ENCODE measurements at regions not wholly inside any gene's neighbourhood (a gene's known extent, or its start where the extent isn't known, plus 50 kb on each side); places are given as distances from the start of the nearest gene placed in this dataset.

DNA sequence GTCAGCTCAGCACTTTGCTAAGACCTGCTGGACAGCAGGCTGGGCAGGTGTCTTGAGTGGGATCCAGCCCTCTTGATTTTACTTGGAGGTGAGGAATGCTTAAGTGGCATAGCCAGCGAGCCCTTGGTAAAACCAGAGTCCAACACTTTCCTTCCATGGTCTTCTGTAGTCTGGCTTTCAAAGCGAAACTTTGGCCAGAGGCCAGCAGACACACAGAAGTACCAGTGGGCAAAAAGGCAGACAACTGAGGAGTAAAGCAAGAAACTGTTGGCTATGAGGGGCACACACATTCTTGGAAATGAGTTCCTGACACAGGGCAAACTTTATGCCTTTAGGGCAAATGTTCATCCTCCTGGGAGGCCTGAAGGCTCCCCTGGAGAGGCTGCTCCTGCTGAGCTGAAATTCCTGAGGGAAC lies 281.0 kb upstream of the POU3F1 start:
- no peak for DNase-seq

DNA sequence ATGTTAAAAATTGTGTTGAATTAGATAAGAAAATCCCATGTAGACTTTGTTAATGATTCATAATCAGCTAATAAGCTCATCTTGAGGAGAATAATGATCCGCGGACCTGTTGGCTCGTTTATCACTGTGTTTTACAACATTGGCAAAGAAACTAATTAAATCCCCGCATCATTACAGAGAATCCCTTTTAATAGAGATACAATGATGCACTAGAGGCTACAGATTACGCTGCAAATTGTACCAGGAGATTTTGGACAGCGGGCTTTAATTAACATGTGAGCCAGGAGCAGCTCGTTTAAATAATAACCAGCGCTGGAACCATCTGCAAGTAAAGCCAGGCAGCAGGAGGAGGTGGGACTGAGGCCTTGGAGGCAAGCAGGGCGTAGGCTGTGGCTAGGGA lies 280.3 kb upstream of the POU3F1 start:
- DNase-seq: no peak

DNA sequence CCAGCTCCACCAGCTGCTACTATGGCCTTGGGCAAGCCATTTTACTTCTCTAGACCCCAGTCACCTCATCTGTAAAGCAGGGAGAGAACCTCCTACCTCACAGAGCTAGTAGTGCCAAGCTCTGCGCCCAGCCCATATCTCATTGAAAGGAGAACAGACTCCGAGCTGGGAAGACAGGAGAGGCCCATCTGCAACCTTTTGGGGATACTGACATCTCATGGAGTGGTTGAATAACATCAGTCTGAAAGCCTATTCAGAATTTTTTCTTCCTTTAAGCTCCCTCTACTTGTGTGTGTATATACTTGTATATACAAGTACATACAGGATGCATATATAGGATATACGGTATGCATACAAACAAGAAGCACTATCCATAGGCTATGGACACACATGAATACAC lies 279.5 kb upstream of the POU3F1 start:
- DNase-seq: no peak

DNA sequence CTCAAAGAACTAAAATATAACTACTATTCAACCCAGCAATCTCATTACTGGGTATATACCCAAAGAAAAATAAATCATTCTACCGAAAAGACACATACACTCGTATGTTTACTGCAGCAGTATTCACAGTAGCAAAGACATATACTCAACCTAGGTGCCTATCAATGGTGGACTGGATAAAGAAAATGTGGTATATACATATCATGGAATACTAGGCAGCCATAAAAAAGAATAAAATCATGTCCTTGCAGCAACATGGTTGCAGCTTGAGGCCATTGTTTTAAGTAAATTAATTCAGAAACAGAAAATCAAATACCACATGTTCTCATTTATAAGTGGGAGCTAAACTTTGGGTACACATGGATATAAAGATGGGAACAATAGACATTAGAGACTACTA lies 266.2 kb upstream of the POU3F1 start:
- no peak for DNase-seq

DNA sequence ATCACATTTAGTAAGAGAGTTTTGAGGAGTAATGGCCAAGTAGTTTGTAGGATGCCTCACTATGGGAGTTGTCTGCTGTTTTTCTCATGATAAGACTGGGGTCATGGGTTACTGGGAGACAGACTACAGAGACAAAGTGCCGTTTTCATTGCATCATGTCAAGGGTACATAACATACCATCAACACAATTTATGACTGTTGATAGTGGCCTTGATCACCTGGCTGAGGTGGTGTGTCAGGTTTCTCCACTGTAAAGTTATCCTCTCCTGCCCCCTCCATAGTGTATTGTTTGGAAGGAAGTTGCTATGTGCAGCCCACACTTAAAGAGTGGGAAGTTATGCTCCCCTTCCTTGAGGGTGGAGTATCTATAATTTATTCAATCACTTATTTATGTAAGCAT lies 263.5 kb upstream of the POU3F1 start:
- DNase-seq: no peak

DNA sequence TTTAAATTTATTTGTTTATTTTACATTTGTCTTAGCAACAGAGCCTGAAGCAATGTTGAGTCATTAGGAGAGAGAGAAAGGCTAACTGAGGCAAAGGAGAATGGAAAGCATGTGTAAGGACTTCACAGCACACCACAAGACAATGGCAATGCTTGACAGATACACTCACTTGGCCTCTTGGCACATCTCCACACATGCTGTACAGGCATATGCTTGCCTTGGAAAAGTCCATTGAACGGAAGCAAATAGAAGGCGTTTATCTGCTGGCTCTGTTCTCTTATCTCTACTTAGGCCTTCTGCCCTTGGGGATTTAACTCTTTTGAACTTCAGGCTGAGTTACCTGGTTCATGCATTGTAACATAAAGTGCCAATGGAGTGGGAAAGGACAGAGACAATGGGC lies 262.2 kb upstream of the POU3F1 start:
- DNase-seq: no peak

DNA sequence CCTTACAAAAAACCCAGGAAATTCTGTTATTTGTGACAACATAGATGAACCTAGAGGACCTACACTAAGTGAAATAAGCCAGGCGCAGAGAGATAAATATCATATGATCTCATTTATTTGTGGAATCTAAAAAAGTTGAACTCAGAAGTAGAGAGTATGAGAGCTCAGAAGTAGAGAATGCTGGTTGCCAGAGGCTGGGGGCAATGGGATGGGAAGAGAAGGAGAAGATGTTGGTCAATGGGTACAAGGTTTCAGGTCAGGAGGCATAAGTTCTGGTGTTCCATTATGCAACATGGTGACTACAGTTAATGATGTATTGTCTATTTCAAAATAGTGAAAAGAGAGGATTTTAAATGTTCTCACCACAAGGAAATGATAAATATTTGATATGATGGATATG lies 259.1 kb upstream of the POU3F1 start:
- no peak for DNase-seq

DNA sequence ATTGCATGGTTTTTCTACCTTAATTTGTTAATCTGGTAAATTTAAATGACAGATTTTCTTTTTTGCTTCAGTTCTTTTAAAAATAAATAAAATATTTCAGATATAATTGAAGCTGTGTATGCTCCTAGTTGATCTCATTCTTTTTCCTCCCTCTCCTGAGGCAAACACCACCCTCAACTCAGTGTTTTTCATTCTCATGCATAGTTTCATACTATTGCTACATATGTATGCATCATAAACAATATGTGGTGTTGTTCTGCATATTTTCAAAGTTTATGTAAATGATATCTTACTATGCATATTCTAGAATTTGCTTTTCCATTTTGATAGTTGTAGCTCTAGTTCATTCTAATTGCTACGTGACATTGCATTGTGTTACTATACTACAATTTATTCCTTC lies 257.2 kb upstream of the POU3F1 start:
- DNase-seq: no peak

DNA sequence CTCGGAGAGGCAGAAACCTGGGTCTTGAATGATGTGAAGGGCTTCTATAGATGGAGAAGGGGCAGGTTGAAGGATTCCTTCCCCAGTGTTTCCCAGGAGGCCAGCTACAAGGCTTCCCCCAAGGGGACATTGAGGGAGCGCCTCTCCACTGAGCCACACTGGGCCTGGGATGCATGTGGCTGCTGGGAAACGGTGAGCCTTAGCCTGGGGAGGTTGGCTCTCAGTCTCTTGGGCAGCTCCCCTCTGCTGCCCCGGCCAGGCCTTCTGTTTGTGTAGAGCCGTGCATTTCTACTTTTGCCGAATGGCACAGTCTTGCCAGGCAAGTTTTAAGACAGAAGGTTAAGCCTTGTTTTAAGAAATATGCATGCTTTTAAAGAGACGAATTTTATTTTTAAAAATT lies 254.4 kb upstream of the POU3F1 start:
- DNase-seq: no peak

DNA sequence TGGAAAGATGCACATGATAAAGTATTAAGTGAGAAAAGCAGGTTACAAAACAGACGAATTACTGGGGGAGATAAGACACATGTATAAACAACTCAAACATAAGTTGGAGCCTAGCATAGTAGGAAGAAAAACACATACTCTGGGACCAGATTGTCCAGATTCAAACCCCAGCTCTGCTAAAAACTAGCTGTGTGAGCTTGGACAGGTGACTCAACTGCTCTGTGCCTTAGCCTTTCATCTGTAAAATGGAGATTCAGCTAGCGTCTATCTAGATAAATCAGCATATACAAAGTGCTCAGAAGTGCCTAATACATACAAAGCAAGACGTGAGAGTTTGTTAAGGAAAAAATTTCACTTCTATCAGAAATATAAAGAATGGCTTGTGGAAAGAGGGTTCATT lies 254.0 kb upstream of the POU3F1 start:
- no peak for DNase-seq

DNA sequence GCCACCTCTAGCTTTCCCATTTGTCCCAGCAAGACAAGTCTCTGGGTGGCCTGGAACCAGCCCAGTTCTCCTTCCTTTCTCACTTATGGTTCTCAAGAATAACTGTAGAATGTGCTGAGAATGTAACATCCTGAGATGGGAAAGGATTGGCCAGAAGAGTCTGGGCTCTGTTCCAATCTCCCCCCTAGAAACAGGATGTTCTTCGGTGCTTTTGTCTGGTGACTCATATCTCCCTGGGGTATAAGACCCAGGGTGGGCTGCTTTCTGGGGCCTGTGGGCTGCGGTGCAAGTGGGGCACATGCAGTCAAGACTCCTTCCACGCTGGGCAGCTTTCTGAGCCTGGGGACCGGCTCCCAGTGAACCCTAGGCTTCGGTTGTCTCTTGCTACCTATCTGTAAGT lies 251.2 kb upstream of the POU3F1 start:
- DNase-seq: no peak

DNA sequence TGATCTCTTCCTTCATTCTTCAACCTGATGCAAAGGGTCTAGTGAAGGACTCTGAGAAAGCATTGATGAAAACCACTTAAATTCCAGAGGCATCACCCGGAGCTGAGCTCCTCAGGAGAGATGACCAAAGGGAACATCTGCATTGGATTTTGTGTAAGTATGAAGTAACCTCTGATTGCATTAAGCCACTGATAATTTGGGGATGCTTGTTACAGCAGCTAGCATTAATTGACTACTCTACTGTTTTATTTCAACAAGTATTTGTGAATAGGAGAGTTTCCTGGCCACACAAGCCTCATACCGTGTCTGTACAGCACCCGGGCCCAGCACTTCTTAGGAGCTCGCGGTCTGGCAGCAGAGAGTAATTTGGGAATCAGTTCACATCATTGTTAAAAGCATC lies 250.7 kb upstream of the POU3F1 start:
- no peak for DNase-seq

DNA sequence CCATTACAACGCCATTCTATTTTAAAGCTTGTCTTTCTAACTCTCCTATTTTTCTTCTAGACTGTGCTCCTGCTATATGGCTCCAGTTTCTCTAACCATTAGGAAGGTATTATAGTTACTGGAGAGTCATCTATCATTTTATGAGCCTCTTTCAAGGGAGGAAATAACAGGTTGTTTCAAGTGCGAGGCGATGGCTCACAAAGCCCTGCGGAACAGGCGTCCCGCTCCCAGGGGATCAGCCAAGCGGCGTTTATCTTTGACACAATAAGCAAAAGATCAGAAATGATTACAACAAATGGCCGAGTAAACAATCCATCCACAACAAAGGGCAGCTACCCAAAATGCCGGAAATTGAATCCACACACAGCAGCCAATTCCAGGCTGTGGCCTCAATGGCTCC lies 249.5 kb upstream of the POU3F1 start:
- DNase-seq: no peak

DNA sequence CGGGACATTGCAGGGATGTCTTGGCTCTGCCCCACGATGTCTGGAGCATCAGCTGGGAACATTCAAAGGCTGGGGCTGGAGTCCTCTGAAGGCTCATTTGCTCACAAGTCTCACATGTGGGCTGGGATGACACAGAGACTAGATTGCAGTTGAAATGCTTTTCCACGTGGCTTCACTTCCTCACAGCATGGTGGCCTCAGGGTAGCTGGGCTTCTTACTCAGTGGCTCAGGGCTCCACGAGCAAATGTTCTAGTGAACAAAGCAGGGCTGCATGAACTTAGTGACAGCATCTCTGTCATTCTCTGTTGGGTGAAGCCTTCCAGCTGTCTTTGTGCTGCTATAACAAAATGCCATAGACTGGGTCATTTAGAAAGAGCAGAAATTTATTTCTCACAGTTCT lies 247.0 kb upstream of the POU3F1 start:
- no peak for DNase-seq

DNA sequence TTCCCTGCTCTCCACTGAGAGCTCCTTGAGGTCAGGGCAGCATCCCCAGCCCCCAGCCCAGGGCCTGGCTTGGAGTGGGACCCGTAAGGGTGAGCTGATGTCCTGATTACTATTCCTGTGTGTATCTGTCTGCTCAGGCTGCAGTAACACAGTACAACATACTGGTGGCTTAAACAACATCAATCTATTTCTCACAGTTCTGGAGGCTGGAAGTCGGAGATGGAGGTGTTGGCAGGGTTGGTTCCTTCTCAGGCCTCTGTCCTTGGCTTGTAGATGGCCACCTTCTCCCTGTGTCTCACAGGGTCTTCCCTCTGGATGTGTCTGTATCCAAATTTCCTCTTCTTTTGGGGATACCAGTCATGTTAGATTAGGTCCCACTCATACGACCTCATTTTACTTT lies 246.4 kb upstream of the POU3F1 start:
- no peak for DNase-seq

DNA sequence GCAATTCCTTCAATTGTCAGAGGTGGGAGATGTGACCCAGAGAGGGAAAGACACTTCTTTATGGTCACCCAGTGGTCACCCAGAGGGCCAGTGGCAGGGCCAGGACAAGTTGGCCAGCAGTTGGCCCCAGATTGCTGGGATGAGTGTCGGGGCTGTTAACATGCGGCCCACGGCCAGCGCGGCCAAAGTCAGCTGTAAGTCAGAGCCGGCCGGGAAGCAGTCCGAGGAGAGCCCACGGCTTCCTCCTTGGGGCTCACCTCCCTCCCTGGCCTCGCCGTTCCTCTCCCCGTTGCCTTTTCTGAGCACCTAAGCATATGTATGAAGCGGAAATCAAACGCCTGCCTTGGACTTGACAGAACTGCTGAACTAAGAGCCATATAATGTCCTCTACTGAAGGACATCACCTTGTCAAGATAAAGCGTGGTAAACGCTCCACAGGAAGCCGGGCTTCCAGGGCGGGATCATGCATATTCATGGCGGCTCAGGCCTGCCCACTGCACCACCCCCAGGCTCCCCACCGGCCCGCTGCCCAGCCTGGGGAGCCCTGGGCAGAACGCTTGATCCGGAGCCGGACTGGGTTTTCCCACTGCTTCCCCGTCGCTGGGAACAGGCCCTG lies 245.4 kb upstream of the POU3F1 start:
- DNase-seq: no peak

DNA sequence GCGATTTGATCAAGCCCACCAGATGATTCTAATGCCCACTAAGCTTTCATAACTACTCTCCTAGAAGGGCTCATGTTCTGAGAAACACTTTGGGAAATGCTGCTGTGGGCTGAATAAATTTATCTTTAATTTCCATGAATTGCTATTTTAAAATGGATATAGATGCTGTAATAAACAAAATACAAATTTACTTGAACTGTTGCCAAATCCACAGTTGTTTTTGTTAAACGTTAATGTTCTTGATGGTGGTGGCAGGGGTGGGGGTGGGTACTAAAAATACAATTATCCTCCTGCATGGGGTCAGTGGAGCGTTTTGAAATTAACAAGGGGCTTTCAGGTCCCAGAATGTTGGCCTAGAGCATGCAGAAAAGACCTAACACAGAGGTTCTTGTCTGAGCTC lies 244.7 kb upstream of the POU3F1 start:
- DNase-seq: no peak

DNA sequence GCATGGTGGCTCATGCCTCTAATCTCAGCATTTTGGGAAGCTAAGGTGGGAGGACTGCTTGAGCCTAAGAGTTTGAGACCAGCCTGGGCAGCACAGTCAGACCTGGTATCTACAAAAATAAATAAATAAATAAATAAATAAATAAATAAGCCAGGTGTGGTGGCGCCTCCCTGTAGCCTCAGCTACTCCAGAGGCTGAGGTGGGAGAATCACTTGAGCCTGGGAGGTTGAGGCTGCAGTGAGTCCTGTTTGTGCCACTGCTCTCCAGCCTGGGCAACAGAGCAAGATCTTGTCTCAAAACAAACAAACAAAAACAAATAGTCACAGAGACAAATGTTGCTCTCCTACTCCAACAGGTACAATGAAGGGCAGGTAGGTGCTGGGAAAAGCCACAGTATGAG lies 242.4 kb upstream of the POU3F1 start:
- no peak for DNase-seq

DNA sequence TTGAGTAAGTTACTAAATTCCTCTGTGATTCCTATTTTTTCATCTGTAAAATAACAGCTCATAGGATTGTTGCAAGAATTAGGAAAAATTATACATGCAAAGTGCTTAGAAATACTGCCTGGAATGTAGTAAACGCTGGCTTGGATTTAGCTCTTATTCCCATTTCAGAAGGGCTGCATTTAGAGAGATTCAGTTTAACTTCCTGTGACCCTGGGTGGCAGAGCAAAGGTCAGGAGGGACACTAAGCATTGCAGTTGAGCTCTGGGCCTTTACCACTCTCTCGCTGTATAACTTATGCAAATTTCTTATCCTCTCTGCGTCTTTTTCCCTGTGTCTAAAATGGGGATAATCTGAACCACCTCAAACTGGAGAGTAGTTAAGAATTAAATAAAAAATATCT lies 241.0 kb upstream of the POU3F1 start:
- DNase-seq: no peak

DNA sequence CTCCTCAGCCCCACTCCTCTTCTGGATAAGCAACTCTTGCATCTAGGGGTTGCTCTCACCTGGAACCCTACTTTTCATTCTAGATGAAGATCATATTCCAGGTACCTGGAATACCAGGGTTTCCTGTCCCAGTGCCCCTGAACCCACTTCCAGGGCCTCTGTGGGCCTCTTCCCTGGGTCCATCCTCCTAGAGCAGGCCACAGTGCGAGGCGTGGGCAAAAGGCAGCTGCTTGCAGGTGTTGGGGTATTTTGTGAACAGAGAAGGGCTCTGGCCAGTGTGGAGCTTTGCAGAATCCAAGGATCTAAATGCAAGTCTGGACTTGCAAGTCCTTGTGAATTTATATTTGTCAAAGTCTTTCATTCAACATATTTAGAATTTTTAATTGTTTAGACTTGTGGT lies 240.4 kb upstream of the POU3F1 start:
- DNase-seq: no peak

DNA sequence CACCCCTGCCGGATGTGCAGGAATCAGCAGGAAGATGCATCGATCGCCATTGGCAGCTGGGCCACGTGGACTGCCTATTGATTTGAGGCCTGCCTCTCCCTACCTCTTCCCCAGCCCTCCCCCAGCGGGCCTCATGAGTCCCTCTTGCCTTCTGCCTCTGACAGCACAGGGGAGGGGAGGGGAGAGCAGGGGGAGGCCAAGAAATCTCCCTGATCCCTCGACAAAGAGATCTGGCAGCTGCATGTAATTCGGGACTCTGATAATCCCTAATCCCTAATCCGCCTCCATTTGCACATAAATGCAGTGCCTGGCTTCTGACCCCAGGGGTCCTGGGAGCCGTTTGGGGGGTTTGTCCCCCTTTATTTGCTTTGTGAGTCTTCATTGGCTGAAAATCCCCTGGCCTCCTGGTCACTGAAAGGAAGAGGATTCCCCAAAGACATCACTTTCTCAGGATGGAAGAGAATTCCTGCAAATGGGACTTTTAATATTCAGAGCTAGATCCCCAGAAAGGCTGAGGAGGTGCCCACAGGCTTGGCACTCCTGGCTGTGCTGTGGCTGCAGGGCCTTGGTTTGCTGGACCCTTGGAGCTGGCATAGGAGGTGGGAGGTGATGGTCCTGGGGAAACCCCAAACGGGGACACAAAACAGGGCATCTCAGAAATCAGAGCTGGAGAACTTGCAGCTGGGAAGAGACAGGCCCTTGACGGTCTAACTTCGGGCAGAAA lies 239.4 kb upstream of the POU3F1 start:
- DNase-seq: no peak

DNA sequence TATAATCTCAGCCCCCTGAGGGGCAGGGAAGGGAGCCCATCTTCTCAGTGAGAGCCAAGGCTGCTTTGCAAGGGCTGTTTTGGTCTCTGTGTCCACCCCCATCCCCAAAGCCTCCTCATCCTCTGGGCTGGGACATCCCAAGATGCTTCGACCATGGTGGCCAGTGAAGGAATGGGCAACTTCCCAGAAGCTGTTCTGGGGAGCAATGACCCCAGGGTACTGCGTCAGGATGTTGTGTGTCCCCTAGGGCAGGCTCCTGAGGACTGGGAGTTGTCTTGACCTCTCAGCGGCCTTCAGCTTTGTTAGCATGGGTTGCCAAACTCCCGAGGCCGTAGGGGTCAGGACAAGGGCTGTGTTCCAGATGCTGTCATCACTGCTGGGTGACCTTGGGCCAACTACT lies 238.4 kb upstream of the POU3F1 start:
- no peak for DNase-seq

DNA sequence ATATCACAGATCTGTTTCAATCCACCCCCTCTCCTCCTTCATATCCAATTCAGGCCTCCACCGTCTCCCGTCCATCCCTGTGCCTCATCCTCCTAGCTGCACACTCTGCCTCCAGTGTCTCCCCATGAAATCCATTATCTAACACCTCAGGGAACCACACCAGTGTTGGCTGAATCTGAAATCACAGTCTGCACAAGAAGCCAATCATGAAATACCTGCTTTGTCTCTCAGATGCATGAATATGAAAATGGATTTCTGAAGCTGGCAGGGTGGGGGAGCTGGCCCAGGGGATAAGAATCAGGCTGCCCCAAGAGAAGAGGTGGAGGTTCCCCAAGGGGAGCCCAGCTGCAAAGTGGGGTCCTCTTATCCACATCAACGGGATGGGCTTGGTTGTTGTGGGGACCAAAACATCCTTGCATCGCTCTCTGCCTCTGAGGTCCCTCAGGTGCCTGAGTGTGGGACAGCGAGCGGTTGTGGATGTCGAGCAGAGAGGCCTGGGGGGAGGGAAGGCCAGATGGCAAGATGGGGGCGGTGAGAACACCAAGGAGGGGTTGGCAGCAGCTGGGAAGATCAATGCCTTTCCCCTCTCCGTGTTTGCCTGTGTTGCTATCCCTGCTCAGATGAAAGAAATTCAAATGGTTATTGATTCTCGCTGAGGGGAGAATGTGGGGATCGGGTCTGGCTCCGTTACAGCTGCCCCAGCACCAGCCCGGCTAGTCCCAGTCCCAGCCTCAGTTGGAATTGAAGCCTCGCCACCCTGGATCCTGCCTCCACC lies 237.3 kb upstream of the POU3F1 start:
- DNase-seq: no peak

DNA sequence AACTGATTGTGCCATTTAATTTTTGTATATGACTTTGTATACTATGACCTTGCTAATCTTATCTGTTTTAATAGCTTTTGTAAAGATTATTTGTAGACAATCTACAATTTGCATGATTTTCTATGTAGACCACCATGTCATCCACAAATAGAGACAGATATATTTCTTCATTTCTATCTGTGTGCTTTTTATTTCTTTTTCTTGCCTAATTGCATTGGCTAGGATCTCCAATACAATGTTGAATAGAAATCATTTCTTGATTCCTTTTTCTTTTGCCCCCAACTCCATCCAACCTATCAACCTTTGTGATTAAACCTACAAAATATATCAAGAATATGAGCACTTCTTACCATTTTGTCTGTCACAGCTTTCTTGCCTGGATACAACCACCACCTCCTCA lies 232.6 kb upstream of the POU3F1 start:
- no peak for DNase-seq

DNA sequence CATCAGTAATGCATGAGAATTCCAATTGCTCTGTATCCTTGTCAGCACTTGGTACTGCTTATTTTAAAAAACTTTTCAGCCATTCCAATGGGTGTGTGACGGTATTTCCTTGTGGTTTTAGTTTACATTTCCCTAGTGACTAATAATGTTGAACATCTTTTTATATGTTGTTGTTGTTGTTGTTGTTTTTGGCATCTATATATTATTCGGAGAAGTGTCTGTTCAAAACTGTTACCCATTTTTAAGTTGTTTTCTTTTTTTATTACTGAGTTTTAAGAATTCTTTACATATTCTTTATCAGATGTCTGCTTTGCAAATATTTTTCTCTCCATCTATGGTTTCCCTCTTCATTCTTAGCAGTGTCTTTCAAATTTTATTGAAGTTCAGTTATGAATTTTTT lies 231.1 kb upstream of the POU3F1 start:
- DNase-seq: no peak
